ENCODE measurements at regions not wholly inside any gene's neighbourhood (a gene's known extent, or its start where the extent isn't known, plus 50 kb on each side); places are given as distances from the start of the nearest gene placed in this dataset.

GRCh38 chr2:53559302-53559966 is 208.2 kb upstream of the CHAC2 start:
- DNase-seq (ENCODE audit: low spot score in 2 of 2) = no peak
- Histone ChIP-seq H3K4me1 (no peaks in the 10 kb centered on the region), H3K27ac (no peak overlapping the region), H3K27me3 (no peaks in the 10 kb centered on the region), H3K36me3 (no peaks in the 10 kb centered on the region), H3K4me3 (no peak overlapping the region), H3K9me3 (peaks cover 10% of the 10 kb centered on the region)
- TF ChIP-seq CTCF (IDR thresholded peaks at IDR 0.05) = no peak
- TF ChIP-seq POLR2AphosphoS5 (IDR thresholded peaks at IDR 0.05) = no peak
- TF ChIP-seq POLR2A (IDR thresholded peaks at IDR 0.05) = no peak
- TF ChIP-seq EP300 (IDR thresholded peaks at IDR 0.05) = no peak
- WGBS = 42% methylated on average over 2 of the region's 2 CpGs

- Histone ChIP-seq H3K36me3 (no peaks in the 10 kb centered on the region), H3K27me3 (no peaks in the 10 kb centered on the region), H3K9me3 (peaks cover 13% of the 10 kb centered on the region), H3K27ac (no peak overlapping the region), H3K4me1 (no peaks in the 10 kb centered on the region), H3K4me3 (no peak overlapping the region)
- 79% methylated on average over 2 of the region's 2 CpGs for WGBS
- no peak for TF ChIP-seq CTCF (IDR thresholded peaks at IDR 0.05)
- TF ChIP-seq POLR2AphosphoS5 (IDR thresholded peaks at IDR 0.05) = no peak
- no peak for TF ChIP-seq POLR2A (IDR thresholded peaks at IDR 0.05)
- TF ChIP-seq EP300 (IDR thresholded peaks at IDR 0.05) = no peak
- no peak for DNase-seq (ENCODE audit: low spot score in 2 of 2)
These were observed 208.7 kb upstream of the CHAC2 start for GRCh38 chr2:53558867-53559266.

GRCh38 chr2:53549497-53549896 is 218.1 kb upstream of the CHAC2 start:
- 81% methylated on average over 4 of the region's 4 CpGs for whole genome bisulfite sequencing
- DNase-seq (ENCODE audit: low spot score in 2 of 2) = no peak
- no peak for TF ChIP-seq POLR2AphosphoS5 (IDR thresholded peaks at IDR 0.05)
- TF ChIP-seq POLR2A (IDR thresholded peaks at IDR 0.05) = no peak
- no peak for TF ChIP-seq CTCF (IDR thresholded peaks at IDR 0.05)
- no peak for TF ChIP-seq EP300 (IDR thresholded peaks at IDR 0.05)
- Histone ChIP-seq H3K27me3 (no peaks in the 10 kb centered on the region), H3K27ac (no peak overlapping the region), H3K9me3 (peaks cover 4% of the 10 kb centered on the region), H3K4me1 (peaks cover 4% of the 10 kb centered on the region), H3K4me3 (no peak overlapping the region), H3K36me3 (no peaks in the 10 kb centered on the region)

- Histone ChIP-seq H3K36me3 (no peaks in the 10 kb centered on the region), H3K4me3 (no peak overlapping the region), H3K4me1 (peaks cover 4% of the 10 kb centered on the region), H3K9me3 (peaks cover 2% of the 10 kb centered on the region), H3K27me3 (no peaks in the 10 kb centered on the region), H3K27ac (no peak overlapping the region)
- 60% methylated on average over 4 of the region's 4 CpGs for WGBS
- TF ChIP-seq CTCF (IDR thresholded peaks at IDR 0.05) (no peak), POLR2AphosphoS5 (IDR thresholded peaks at IDR 0.05) (no peak), EP300 (IDR thresholded peaks at IDR 0.05) (no peak)
- DNase-seq (ENCODE audit: low spot score in 2 of 2) = no peak
These were observed 222.0 kb upstream of the CHAC2 start for GRCh38 chr2:53545604-53546003.

GRCh38 chr2:53544871-53545558 is 222.6 kb upstream of the CHAC2 start:
- WGBS = 37% methylated on average over 7 of the region's 7 CpGs

More at GRCh38 chr2:53544871-53545558, 222.6 kb upstream of the CHAC2 start:
- DNase-seq (ENCODE audit: low spot score in 2 of 2) = no peak
- H3K4me1 ChIP-seq = peaks cover 4% of the 10 kb centered on the region
- H3K4me3 ChIP-seq = no peak overlapping the region
- TF ChIP-seq CTCF (IDR thresholded peaks at IDR 0.05) = no peak
- no peaks in the 10 kb centered on the region for H3K36me3 ChIP-seq
- no peaks in the 10 kb centered on the region for H3K27me3 ChIP-seq
- peaks cover 5% of the 10 kb centered on the region for H3K9me3 ChIP-seq
- H3K27ac ChIP-seq = no peak overlapping the region

Measured in suprapubic skin (tissue), 4 donors.